ENCODE measurements at regions not wholly inside any gene's neighbourhood (a gene's known extent, or its start where the extent isn't known, plus 50 kb on each side); places are given as distances from the start of the nearest gene placed in this dataset.
A peak's percentile ranks its signal among the peaks of the same experiment; 100 is the strongest.

GRCh38 chr1:228849011-228849541 is 113.8 kb downstream of the RHOU start:
- no peak for DNase-seq

DNA sequence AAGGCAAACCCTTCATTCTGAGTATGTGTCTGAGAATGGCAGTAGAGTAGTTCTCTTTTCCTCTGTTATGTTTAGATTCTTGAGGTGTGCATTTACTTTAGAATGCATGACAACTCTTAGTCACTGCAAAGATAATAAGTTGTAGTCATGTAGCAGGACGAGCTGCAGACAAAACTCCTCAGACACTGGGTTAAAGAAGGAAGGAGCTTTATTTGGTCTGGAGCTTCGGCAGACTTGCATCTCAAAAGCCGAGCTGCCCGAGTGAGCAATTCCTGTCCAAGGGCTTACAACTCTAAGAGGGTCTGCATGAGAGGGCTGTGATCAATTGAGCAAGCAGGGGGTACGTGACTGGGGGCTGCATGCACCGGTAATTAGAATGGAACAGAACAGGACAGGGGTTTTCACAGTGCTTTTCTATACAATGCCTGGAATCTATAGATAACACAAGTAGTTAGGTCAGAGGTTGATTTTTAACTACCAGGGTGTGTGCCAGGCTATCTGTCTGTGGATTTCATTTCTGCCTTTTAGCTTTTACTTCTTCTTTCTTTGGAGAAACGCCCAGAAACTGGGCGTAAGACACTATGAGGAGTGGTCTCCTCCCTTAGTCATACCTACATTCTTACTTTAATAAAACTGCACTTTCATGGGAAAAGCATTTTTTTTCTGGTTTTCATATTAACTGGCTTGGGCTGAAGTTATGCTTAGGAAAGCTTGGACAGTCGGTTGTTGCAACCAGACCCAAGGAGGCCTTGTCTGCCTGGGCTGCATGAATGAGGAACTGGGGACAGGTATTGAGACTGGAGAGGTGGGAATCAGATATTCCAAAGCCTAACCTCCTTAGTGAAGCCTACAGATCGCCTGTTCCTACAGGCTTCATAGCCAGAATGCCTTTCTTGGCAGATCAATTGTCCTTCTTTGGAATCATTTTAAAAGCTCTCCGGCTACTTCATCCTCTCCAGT is 115.1 kb downstream of the RHOU start:
- DNase-seq: no peak

GRCh38 chr1:228851193-228851592 is 115.9 kb downstream of the RHOU start:
- no peak for DNase-seq

DNA sequence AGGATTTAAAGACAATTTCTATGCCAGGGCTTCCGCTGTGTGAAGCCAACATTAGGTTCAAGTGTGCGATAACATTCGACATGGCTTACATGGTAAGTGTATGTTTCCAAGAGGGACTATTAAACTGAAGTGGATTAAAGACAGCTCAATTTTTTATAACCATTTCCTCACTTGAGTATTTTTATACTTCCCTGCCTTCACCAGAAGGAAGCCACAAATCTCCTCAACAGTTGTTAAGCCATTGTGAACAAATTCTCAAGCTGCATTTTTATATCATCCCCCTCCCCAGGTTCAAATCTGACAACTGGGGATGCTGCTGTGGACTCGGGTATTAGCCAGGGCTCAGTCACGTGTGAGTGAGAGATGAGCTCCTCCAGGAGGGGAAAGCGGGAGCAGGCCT is 116.3 kb downstream of the RHOU start:
- DNase-seq: no peak

DNA sequence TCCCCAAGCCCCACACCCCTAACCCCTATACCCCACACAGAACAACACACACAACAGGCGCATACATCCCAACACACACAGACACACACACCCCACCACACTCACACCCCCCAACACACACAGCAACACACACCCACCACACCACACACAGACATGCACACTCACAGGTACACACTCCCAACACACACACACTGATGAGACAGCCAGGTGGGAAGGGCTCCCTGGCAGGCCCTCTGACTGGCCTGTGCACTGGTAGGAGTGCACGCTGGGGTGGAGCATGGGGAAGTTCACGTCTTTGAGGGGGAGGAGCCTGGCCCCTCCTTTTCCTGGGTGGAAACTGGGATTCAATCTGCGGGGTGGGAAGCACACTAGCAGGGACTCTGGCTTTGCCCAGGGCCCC is 116.7 kb downstream of the RHOU start:
- DNase-seq: no peak

GRCh38 chr1:228852511-228853088 is 117.3 kb downstream of the RHOU start:
- DNase-seq: no peak

DNA sequence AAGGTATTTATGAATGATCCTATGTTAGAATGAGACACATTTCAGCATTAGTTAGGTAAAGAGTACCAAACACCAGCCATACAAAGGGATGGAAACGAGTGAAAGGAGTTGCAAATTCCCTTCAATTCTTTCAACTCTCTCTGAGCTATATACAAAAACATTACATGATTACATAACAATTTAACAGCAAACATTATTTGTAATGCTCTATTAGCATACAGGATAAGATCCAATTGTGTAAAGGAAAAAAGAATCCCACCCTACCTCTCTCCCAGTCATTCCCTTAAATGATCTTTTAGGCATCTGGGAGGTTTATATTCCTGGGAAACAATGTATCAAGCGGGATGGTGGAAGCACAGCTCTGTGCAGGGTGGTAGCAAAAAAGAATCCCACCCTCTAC is 117.9 kb downstream of the RHOU start:
- DNase-seq: no peak

DNA sequence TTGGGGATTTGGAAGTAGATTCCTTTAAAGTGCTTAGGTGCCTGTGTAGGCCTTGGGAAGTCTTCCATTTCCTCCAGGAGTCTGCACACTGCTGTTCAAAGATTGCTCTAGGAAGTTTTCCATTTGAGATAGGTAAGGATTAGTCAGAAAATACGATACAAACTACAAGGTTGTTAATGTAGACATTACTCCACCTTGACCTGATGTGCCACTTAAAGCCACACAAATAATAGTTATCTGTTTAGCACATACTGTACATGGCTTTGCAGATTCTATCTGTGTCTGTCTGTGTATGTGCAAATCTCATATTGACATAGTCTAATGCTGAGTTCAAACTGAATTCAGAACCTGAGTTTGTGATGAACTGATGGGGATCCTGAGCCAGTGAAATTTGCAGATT is 118.4 kb downstream of the RHOU start:
- DNase-seq: no peak

GRCh38 chr1:228854907-228855306 is 119.6 kb downstream of the RHOU start:
- no peak for DNase-seq

- DNase-seq: no peak
Observed at GRCh38 chr1:228857611-228858010, 122.3 kb downstream of the RHOU start.

- no peak for DNase-seq
Observed at GRCh38 chr1:228860911-228861831, 125.9 kb downstream of the RHOU start.

DNA sequence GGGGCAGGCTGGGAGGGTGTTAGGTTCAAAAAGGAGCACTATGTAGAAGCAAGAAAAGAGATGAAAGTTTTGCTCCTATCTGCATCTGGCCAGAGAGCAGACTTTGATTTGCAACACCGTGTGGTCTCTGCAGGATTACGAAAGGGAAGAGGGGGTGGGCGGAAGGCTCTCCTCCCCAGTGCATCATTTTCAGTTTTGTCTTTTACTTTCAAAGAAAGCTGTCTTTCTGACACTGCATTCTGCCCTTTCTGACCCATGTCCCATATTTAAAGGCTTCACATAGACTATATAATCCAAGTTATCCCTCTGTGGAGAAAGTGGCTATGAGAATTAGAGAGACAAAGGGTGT is 126.5 kb downstream of the RHOU start:
- no peak for DNase-seq

- DNase-seq: no peak
Observed at GRCh38 chr1:228862542-228863505, 127.5 kb downstream of the RHOU start.

DNA sequence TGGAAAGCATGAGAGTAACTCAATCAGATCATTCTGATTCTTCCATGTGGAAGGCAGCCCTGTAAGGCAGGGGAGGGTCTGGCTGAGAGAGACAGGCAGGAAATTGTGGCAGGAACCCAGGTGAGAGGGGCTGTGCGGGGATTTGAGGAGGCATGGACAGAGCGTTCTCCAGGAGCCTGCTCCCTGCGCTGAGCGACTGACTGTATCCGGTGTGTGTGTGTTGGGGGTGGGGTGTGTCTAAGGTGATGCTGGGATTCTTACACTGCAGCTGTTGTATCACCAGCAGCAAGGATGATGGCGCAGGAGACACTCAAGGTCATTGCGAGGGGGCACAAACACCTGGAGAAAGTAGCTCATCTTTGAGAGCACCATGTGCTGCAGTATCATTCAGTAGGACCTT is 128.5 kb downstream of the RHOU start:
- DNase-seq: no peak

GRCh38 chr1:228865627-228866330 is 130.5 kb downstream of the RHOU start:
- no peak for DNase-seq

GRCh38 chr1:228866468-228866867 is 131.2 kb downstream of the RHOU start:
- DNase-seq: no peak

- DNase-seq: peak; percentile 21
Observed at GRCh38 chr1:228867108-228867950, 132.1 kb downstream of the RHOU start.

DNA sequence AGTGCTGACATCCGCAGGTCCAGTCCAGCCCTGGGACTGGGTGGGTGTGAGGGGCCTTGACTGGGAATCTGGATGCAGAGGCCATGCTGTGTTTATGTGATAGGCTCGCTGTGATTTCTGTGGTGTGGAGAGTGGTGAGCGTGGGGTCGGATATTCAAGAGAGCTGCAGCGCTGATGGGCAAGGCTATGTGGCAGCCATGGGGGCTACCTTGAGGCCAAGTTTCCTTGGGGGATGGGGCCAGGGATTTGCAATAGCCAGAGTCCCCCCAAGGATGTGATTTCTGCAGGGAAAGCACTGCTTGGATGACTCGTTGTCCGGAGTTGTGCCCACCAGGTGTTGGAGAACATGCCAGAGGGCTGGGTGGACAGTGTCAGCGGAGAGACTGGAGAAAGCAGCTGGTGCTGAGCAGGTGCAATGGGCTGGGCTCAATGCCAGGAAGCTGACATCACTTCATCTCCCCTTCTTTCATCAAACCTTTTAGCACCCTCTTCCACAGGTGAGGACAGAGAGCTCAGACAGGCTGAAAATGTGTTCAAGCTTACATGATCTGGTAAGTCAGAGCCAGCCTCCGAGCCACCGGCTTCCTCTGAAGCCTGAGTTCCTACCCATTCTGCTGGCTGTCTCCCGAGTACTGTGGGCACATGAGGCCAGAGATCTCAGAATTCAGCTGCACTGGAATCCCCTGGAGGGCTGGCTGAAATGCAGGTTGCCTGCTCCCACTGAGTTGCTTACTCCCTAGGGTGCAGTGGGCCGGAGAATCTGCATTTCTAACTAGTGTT is 132.9 kb downstream of the RHOU start:
- DNase-seq: no peak

- DNase-seq: no peak
Observed at GRCh38 chr1:228868731-228869024, 133.4 kb downstream of the RHOU start.

Data from skin of body (tissue), 1 donor.